ENCODE measurements at regions not wholly inside any gene's neighbourhood (a gene's known extent, or its start where the extent isn't known, plus 50 kb on each side); places are given as distances from the start of the nearest gene placed in this dataset.

- TF ChIP-seq CTCF (IDR thresholded peaks at IDR 0.05; ENCODE audit: low read depth, low read length) (no peak), EZH2phosphoT487 (IDR thresholded peaks at IDR 0.05; ENCODE audit: low read depth) (no peak)
These were observed 442.1 kb upstream of the SULF2 start for GRCh38 chr20:48227381-48227780.
